GM12872 (cell line): ENCODE measurements at regions not wholly inside any gene's neighbourhood (a gene's known extent, or its start where the extent isn't known, plus 50 kb on each side); places are given as distances from the start of the nearest gene placed in this dataset.

ENCODE experiments used
- TF ChIP-seq, protein P1 (sequence below): IDR thresholded peaks from 3 replicates; pipeline ENCODE4 v1.5.1; 2011; ENCODE audit warnings: low read depth, mild to moderate bottlenecking, low read length, moderate library complexity; ENCODE audit not compliant: insufficient read depth

DNA sequence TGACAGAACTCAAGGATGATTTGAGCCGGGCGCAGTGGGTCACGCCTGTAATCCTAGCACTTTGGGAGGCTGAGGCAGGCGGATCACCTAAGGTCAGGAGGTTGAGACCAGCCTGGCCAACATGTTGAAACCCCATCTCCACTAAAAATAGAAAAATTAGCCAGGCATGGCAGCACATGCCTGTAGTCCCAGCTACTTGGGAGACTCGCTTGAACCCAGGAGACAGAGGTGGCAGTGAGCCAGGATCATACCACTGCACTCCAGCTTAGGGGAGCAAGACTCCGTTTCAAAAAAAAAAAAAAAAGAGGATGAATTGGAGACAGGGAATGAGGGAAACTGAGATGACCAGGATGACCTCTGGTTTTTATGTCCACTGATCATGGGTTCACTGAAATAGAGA is 60.4 kb upstream of the CDIN1 start:
- TF ChIP-seq, protein P1, sequence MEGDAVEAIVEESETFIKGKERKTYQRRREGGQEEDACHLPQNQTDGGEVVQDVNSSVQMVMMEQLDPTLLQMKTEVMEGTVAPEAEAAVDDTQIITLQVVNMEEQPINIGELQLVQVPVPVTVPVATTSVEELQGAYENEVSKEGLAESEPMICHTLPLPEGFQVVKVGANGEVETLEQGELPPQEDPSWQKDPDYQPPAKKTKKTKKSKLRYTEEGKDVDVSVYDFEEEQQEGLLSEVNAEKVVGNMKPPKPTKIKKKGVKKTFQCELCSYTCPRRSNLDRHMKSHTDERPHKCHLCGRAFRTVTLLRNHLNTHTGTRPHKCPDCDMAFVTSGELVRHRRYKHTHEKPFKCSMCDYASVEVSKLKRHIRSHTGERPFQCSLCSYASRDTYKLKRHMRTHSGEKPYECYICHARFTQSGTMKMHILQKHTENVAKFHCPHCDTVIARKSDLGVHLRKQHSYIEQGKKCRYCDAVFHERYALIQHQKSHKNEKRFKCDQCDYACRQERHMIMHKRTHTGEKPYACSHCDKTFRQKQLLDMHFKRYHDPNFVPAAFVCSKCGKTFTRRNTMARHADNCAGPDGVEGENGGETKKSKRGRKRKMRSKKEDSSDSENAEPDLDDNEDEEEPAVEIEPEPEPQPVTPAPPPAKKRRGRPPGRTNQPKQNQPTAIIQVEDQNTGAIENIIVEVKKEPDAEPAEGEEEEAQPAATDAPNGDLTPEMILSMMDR: no peak

- TF ChIP-seq, protein P1: no peak
Observed at GRCh38 chr15:36525430-36525829, 54.0 kb upstream of the CDIN1 start.

DNA sequence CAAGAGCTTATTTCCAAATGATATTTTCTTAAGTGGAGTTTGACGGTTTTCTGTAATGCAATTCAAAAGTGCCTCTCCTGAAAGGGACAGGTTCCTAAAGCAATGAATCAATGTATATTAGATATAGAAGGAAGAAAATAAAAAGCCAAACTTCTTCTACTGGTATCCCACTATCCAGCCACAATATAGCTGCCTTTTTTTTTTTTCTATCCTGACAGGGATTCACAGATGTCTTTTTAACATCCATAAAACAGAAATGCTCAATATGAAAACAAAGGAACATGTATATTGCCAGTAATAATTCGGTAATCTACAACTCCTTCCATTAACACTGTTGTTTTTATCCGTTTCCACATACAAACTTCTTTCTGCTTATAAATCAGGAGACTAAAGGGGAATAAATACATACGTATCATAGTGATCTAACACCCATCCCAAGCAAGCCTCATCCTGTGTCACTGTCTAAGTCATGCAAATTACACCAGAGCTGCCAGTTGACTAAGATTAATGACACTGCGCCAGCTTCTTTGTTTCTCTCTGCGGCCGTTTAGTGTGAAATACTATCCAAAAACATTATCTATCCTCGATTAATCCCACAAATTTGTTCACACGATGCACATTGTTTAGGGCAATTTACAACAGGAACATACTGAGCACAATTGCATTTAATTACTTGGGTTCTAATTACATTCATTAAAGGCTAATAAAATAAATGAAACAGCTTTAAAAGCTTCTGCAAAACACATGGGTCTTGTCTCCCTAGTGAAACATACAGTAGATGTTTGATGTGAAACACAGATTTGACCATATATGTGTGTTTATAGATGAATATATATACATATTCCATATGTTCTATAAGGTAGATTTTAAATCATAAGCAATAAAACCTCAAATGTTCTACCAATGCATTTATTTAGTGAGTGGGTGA is 51.9 kb upstream of the CDIN1 start:
- TF ChIP-seq, protein P1: no peak

DNA sequence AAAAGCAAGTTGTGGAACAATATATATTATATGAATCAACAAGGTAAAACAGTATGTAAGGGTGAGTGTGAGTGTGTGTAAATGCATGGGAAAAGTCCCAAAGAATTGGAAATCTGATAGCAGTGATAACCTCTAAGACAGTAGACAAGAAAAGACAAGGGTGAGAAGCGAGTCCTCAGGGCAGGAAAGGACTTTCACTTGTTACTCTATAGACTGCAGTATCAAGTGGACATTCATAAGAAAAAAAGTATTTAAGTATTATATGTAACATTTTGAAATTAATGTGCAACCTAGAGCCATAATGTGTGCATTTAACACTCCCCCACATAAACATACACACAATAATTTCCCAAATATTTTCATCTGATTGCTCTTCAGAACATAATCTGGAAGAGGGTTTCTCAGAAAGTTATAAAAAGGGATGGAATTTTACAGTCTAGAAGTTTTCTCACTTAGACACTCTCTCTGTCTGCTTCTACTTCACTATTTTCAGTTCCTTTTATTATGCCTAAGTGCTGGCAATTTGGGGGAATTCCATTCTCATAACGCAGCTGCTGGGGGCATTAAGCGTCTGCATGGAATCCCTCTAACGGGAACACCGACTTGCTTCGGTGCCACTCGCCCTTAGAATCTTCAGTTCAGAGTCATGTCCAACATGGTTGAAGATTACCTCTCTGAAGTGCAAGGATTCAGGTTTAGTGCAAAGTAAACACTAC is 50.0 kb upstream of the CDIN1 start:
- TF ChIP-seq, protein P1: no peak
